Keratinocyte (primary cell): ENCODE measurements at regions not wholly inside any gene's neighbourhood (a gene's known extent, or its start where the extent isn't known, plus 50 kb on each side); places are given as distances from the start of the nearest gene placed in this dataset.

Experiments used
- DNase-seq: peaks from one replicate; pipeline ENCODE4 v3.0.0-alpha.2; 2011; ENCODE audit warnings: low read depth, missing footprints, low spot score
- FAIRE-seq: peaks from 2 replicates; lab custom pipeline; 2011; peaks lifted over from hg19 to GRCh38; lab: Jason Lieb, UNC
- H2AFZ ChIP-seq: 2 replicates; pipeline ENCODE4 v1.6.0; 2012; ENCODE audit warnings: low read length, control low read depth, inconsistent platforms; ENCODE audit not compliant: control insufficient read depth
- H3K27ac ChIP-seq: 2 replicates; pipeline ENCODE4 v1.5.1; 2011; ENCODE audit warnings: low read length; ENCODE audit not compliant: control insufficient read depth, insufficient read depth
- H3K27me3 ChIP-seq: 3 replicates; pipeline ENCODE4 v1.6.0; 2011; ENCODE audit warnings: low read length; ENCODE audit not compliant: control insufficient read depth, insufficient read depth; ENCODE audit errors: extremely low read depth
- H3K36me3 ChIP-seq, 2 experiments: 2 replicates in 1 of 2; 3 replicates in 1 of 2; pipeline ENCODE4 v1.5.1; 2011; ENCODE audit warnings: low read length in 2 of 2, mild to moderate bottlenecking in 1 of 2; ENCODE audit not compliant: control insufficient read depth in 2 of 2, insufficient read depth in 2 of 2; ENCODE audit errors: extremely low read depth in 1 of 2
- H3K4me1 ChIP-seq: 3 replicates; pipeline ENCODE4 v1.5.1; 2011; ENCODE audit warnings: low read length; ENCODE audit not compliant: control insufficient read depth, insufficient read depth; ENCODE audit errors: extremely low read depth
- H3K4me2 ChIP-seq: 3 replicates; pipeline ENCODE4 v1.6.0; 2011; ENCODE audit warnings: low read depth, low read length; ENCODE audit not compliant: control insufficient read depth, insufficient read depth; ENCODE audit errors: extremely low read depth
- H3K4me3 ChIP-seq, 3 experiments: fragments of 200-600 bp in 1 of 3; sonication (generic) in 1 of 3; 2 replicates in 2 of 3; 3 replicates in 1 of 3; pipeline ENCODE4 v1.5.1; 2011 to 2016; ENCODE audit warnings: low read length in 3 of 3, mild to moderate bottlenecking in 3 of 3, control low read depth in 2 of 3, inconsistent platforms in 1 of 3, low read depth in 1 of 3, mixed read lengths in 1 of 3, mixed run types in 1 of 3, moderate library complexity in 1 of 3; ENCODE audit not compliant: control insufficient read depth in 2 of 3, insufficient read depth in 2 of 3; ENCODE audit errors: extremely low read depth in 1 of 3
- H3K79me2 ChIP-seq: 2 replicates; pipeline ENCODE4 v1.6.0; 2012; ENCODE audit warnings: low read length; ENCODE audit not compliant: control insufficient read depth, insufficient read depth
- H3K9ac ChIP-seq: 3 replicates; pipeline ENCODE4 v1.6.0; 2011; ENCODE audit warnings: low read length; ENCODE audit not compliant: control insufficient read depth, insufficient read depth; ENCODE audit errors: extremely low read depth
- H3K9me1 ChIP-seq: 3 replicates; pipeline ENCODE4 v1.6.0; 2011; ENCODE audit warnings: low read length; ENCODE audit not compliant: control insufficient read depth, insufficient read depth; ENCODE audit errors: extremely low read depth
- H3K9me3 ChIP-seq: 2 replicates; pipeline ENCODE4 v1.5.1; 2012; ENCODE audit warnings: low read depth, low read length; ENCODE audit not compliant: control insufficient read depth
- H4K20me1 ChIP-seq: 3 replicates; pipeline ENCODE4 v1.6.0; 2011; ENCODE audit warnings: low read length; ENCODE audit not compliant: control insufficient read depth, insufficient read depth; ENCODE audit errors: extremely low read depth
- CTCF ChIP-seq, 3 experiments: IDR thresholded peaks in 1 of 3; conservative IDR thresholded peaks in 1 of 3; optimal IDR thresholded peaks in 1 of 3; 2 replicates in 2 of 3; 3 replicates in 1 of 3; pipeline versions ENCODE3 to v1.5.1; 2011; ENCODE audit warnings: low read length in 3 of 3, mild to moderate bottlenecking in 3 of 3, moderate library complexity in 2 of 3, control low read depth in 1 of 3, inconsistent platforms in 1 of 3; ENCODE audit not compliant: insufficient read depth in 2 of 3; ENCODE audit errors: extremely low read depth in 1 of 3
- EZH2 ChIP-seq: IDR thresholded peaks from one replicate; pipeline ENCODE4 v1.6.1; 2012; ENCODE audit warnings: inconsistent platforms, mild to moderate bottlenecking, low read length, moderate library complexity
- dilution Hi-C: fragments of 300-500 bp; cut with MboI; formaldehyde crosslinking; loops from one replicate; pipeline ENCODE4 v1.7.0; 2020; ENCODE audit warnings: low sequenced_read_pairs; ENCODE audit not compliant: extremely low pct_ligation_motif_present

GRCh38 chr12:115109863-115110262 is 425.9 kb upstream of the TBX3 start:
- Histone ChIP-seq H3K27me3 (no peaks in the 10 kb centered on the region), H3K36me3 (no peaks in the 10 kb centered on the region), H2AFZ (no peak overlapping the region), H4K20me1 (no peaks in the 10 kb centered on the region), H3K9me3 (no peaks in the 10 kb centered on the region), H3K27ac (no peak overlapping the region), H3K4me1 (no peaks in the 10 kb centered on the region), H3K79me2 (no peaks in the 10 kb centered on the region), H3K9ac (no peak overlapping the region), H3K4me2 (no peak overlapping the region), H3K4me3 (no peak overlapping the region), H3K9me1 (no peaks in the 10 kb centered on the region)
- FAIRE-seq (no peak), DNase-seq (no peak)
- dilution Hi-C loops: no loop called here
- TF ChIP-seq EZH2 (no peak), CTCF (optimal IDR thresholded peaks at IDR 0.05 in 1 of 3, IDR thresholded peaks at IDR 0.05 in 1 of 3, conservative IDR thresholded peaks at IDR 0.05 in 1 of 3; ENCODE audit: extremely low read depth in 1 of 3, insufficient read depth in 2 of 3, low read length in 3 of 3) (no peak)

- no peak overlapping the region for H3K9ac ChIP-seq
- FAIRE-seq (no peak), DNase-seq (no peak)
- H3K4me3 ChIP-seq: no peak overlapping the region
- H3K9me1 ChIP-seq: no peaks in the 10 kb centered on the region
- H2AFZ ChIP-seq: no peak overlapping the region
- no peaks in the 10 kb centered on the region for H4K20me1 ChIP-seq
- no peak overlapping the region for H3K27ac ChIP-seq
- no peak overlapping the region for H3K4me2 ChIP-seq
- no peaks in the 10 kb centered on the region for H3K9me3 ChIP-seq
- no peaks in the 10 kb centered on the region for H3K36me3 ChIP-seq
- H3K27me3 ChIP-seq: no peaks in the 10 kb centered on the region
- dilution Hi-C loops: no loop called here
- no peaks in the 10 kb centered on the region for H3K79me2 ChIP-seq
- no peaks in the 10 kb centered on the region for H3K4me1 ChIP-seq
- TF ChIP-seq CTCF (optimal IDR thresholded peaks at IDR 0.05 in 1 of 3, IDR thresholded peaks at IDR 0.05 in 1 of 3, conservative IDR thresholded peaks at IDR 0.05 in 1 of 3; ENCODE audit: extremely low read depth in 1 of 3, insufficient read depth in 2 of 3, low read length in 3 of 3) (no peak), EZH2 (no peak)
Observed at GRCh38 chr12:115108129-115109100, 424.4 kb upstream of the TBX3 start.
